Dedifferentiated amniotic fluid mesenchymal stem cell (primary cell): ENCODE measurements at regions not wholly inside any gene's neighbourhood (a gene's known extent, or its start where the extent isn't known, plus 50 kb on each side); places are given as distances from the start of the nearest gene placed in this dataset.
"Not testable (repeated sequence)": the region's sequence is repeated elsewhere in the genome, so short reads cannot be mapped to it uniquely, and the experiment has no call there.

Experiments used
- DNase-seq: peaks from one replicate; pipeline ENCODE4 v3.0.0-alpha.2; 2016; ENCODE audit errors: extremely low spot score

- no peak for DNase-seq
Observed at GRCh38 chr4:81724925-81725329, 253.2 kb upstream of the RASGEF1B start.

- no peak for DNase-seq
Observed at GRCh38 chr4:81723927-81724587, 252.3 kb upstream of the RASGEF1B start.

GRCh38 chr4:81723019-81723884 is 251.5 kb upstream of the RASGEF1B start:
- no peak for DNase-seq

- DNase-seq: no peak
Observed at GRCh38 chr4:81722290-81722851, 250.7 kb upstream of the RASGEF1B start.

- no peak for DNase-seq
Observed at GRCh38 chr4:81715757-81716156, 244.1 kb upstream of the RASGEF1B start.

GRCh38 chr4:81715357-81715756 is 243.7 kb upstream of the RASGEF1B start:
- DNase-seq: not testable (repeated sequence)

GRCh38 chr4:81714291-81714690 is 242.6 kb upstream of the RASGEF1B start:
- no peak for DNase-seq

GRCh38 chr4:81712714-81713113 is 241.0 kb upstream of the RASGEF1B start:
- no peak for DNase-seq

GRCh38 chr4:81704461-81704860 is 232.8 kb upstream of the RASGEF1B start:
- DNase-seq: no peak

GRCh38 chr4:81700189-81700588 is 228.5 kb upstream of the RASGEF1B start:
- no peak for DNase-seq

- DNase-seq: no peak
Observed at GRCh38 chr4:81698538-81699296, 227.0 kb upstream of the RASGEF1B start.

- DNase-seq: no peak
Observed at GRCh38 chr4:81694176-81694913, 222.6 kb upstream of the RASGEF1B start.

GRCh38 chr4:81690871-81691270 is 219.2 kb upstream of the RASGEF1B start:
- no peak for DNase-seq

- DNase-seq: no peak
Observed at GRCh38 chr4:81688085-81688484, 216.4 kb upstream of the RASGEF1B start.

- DNase-seq: no peak
Observed at GRCh38 chr4:81687471-81687870, 215.8 kb upstream of the RASGEF1B start.

- DNase-seq: no peak
Observed at GRCh38 chr4:81685104-81685503, 213.4 kb upstream of the RASGEF1B start.

- DNase-seq: no peak
Observed at GRCh38 chr4:81684352-81684751, 212.6 kb upstream of the RASGEF1B start.

- no peak for DNase-seq
Observed at GRCh38 chr4:81682492-81682891, 210.8 kb upstream of the RASGEF1B start.

GRCh38 chr4:81679315-81679714 is 207.6 kb upstream of the RASGEF1B start:
- DNase-seq: no peak

- DNase-seq: no peak
Observed at GRCh38 chr4:81678801-81679200, 207.1 kb upstream of the RASGEF1B start.

- DNase-seq: no peak
Observed at GRCh38 chr4:81676537-81676936, 204.8 kb upstream of the RASGEF1B start.
